ENCODE measurements at regions not wholly inside any gene's neighbourhood (a gene's known extent, or its start where the extent isn't known, plus 50 kb on each side); places are given as distances from the start of the nearest gene placed in this dataset.

DNA sequence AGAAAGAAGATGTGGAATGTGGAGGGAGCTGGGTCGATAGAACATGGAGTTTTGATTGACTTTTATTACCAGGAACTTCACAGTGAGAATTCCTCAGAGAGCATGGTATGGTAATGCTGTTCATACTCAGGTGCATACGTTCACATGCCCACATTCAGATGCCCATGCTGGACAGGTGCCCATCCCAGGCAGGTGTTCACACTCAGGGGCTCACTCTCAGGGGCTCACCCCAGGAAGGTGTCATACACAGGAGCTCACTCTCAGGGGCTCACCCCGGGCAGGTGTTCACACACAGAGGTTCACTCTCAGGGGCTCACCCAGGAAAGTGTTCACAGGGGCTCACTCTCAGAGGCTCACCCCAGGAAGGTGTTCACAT lies 360.0 kb upstream of the SFSWAP start:
- no peak for TF ChIP-seq POLR2A (IDR thresholded peaks at IDR 0.05)
- TF ChIP-seq, protein P1, sequence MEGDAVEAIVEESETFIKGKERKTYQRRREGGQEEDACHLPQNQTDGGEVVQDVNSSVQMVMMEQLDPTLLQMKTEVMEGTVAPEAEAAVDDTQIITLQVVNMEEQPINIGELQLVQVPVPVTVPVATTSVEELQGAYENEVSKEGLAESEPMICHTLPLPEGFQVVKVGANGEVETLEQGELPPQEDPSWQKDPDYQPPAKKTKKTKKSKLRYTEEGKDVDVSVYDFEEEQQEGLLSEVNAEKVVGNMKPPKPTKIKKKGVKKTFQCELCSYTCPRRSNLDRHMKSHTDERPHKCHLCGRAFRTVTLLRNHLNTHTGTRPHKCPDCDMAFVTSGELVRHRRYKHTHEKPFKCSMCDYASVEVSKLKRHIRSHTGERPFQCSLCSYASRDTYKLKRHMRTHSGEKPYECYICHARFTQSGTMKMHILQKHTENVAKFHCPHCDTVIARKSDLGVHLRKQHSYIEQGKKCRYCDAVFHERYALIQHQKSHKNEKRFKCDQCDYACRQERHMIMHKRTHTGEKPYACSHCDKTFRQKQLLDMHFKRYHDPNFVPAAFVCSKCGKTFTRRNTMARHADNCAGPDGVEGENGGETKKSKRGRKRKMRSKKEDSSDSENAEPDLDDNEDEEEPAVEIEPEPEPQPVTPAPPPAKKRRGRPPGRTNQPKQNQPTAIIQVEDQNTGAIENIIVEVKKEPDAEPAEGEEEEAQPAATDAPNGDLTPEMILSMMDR (IDR thresholded peaks at IDR 0.05 in 4 of 5, conservative IDR thresholded peaks at IDR 0.05 in 1 of 5): no peak

Data from gastrocnemius medialis (tissue), 4 donors.